NCI-H82 treated with DMSO at 0.1 percent for 48 hours (cell line): ENCODE measurements at regions not wholly inside any gene's neighbourhood (a gene's known extent, or its start where the extent isn't known, plus 50 kb on each side); places are given as distances from the start of the nearest gene placed in this dataset.
"Not testable (repeated sequence)": the region's sequence is repeated elsewhere in the genome, so short reads cannot be mapped to it uniquely, and the experiment has no call there.

ENCODE experiments used
- DNase-seq: peaks from one replicate; lab custom pipeline; 2025; ENCODE audit not compliant: unreplicated experiment; lab: John Stamatoyannopoulos, UW

DNA sequence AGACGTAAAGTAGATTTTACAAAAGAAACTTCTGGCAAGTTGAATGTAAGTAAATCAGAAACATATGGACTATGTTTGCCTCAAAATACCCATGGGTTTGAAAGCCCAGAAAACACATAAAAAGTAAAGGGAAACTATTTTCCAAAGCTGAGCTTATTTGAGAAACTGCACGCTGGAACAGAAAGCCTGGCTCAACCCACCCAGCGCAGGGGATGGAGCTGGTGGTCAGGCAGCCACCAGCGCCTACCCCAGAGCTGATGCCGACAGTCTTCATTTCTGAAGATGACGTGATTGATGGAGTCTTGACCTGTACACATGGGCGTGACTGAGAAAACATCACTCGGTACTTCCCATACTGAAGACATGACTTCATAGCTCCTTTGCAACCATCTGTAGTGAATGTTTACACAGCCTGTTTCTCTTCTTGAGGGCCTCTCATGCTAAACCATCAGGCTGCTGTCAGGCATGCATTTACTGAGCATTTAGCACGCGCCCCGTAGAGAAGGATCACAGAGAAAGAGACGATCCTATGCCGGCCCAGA lies 232.6 kb upstream of the AUTS2 start:
- no peak for DNase-seq

DNA sequence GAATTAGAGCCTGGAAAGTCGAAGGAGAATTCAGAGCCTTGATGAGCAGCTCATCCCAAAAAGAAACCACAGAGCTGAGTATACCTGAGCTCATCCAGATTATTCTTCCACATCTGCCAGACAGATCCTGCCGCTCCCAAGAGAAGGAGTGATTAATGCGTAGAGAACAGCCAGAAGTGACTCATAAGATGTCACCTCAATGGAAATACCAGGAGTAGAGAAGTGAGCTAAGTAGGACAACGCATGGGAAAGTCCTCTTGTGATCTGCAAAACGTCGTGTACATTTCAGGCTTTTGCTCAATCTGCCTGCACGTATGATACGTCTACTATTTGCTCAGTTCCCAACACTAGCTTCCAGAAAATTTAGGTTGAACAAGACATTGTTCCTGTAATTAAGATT lies 230.5 kb upstream of the AUTS2 start:
- DNase-seq, result no peak

DNA sequence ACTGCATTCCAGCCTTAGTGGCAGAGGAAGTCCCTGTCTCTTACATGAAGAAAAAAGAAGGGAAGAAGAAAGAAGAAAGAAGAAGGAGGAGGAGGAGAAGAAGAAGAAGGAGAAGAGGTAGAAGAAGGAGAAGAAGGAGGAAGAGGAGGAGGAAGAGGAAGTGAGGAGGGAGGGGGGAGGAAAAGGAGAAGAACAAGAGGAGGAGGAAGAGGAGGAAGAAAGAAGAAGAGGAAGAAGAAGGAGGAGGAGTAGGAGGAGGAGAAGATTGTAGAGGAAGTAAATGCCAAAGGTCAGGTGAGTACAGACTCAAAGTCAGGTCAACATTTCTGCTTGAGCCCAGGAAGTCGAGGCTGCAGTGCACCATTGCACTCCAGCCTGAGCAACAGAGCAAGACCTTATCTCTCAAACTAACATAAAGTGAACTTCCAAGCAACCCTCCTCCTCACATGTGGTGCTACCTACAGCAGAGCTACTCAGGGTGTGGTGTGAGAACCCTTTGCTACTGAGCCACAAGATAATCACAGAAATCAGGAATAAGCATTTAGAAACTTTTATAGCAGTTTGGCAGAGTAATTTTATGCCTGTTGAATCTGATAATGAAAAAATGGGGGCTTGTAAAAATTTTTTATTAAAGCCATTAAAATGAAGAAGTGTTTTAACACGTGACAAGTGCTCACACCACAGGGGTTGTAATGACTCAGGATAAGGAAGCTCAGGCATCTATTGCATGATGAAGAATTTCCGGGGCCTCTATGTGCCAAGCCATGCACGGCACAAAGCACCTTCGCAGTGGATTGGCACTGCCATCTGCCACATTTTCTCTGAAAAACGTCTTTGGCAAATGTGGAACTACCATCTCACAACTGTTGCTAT lies 224.9 kb upstream of the AUTS2 start:
- DNase-seq, result no peak

DNA sequence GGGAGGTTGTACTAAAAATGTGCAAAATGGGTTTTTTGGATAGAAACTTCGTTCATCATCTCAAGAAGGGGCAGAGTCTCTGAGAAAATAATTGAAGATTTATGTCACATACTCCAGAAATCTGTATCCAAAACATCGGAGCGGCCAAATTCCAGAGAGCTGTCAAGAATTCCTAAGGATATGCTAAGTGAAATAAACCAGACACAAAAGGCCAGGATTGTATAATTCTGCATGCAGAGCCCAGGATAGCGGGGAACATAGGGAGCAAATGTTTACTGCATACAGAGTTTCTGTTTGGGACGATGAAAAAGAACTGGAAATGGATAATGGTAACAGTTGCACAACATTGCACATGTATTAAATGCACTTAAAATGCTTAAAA lies 224.2 kb upstream of the AUTS2 start:
- DNase-seq, result no peak

GRCh38 chr7:69377191-69377590 lies 221.1 kb upstream of the AUTS2 start:
- DNase-seq, result no peak

DNA sequence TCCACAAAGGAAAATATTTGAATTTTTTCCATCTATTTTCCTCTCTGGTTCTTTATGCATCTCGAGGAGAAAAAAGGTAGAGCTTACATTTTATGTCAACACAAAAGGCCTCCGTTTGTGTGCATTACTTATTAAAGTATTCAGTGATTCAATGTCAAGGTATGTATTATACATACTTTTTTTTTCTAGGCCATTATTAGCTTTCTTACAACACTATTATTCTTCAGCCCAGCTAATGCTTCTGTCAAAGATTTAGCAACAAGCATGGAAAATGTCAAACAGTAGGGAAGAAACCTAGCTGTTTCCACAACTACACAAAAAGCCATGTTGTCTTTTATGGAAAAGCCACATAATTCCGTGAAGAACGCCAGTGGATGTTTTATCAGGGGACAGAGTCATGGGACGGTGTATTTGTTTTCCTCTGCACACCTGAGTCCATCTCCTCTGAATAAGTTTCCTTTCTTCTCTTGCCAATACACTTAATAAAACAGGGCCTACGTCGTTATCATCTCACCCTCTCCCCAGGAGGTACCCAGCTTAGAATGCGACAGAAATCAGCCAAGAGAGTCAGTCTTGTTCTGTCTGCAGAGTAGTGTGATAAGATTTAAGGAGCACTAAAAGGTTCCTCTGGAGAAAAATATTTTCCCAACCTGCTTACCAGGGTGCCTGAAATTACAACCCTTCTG lies 209.7 kb upstream of the AUTS2 start:
- DNase-seq, result no peak

GRCh38 chr7:69389216-69389615 lies 209.1 kb upstream of the AUTS2 start:
- no peak for DNase-seq

GRCh38 chr7:69393912-69394311 lies 204.4 kb upstream of the AUTS2 start:
- not testable (repeated sequence) for DNase-seq

GRCh38 chr7:69395061-69395714 lies 203.1 kb upstream of the AUTS2 start:
- no peak for DNase-seq

DNA sequence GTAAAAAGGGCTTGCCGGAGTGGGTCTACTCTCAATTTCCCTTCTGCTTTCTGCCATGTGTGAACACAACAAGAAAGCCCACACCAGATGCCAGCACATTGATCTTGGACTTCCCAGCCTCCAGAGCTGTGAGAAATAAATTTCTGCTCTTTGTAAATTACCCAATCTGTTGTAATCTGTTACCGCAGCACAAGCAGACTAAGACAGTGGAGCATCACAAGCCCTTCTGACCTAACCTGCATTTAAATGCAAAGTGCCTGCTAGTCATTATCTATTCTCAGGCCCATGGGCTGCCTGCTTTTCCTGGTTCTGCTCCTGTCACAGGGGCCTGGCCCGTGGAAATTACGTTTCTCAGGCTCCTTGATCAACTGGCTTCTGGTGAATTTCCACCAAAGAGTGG lies 199.3 kb upstream of the AUTS2 start:
- no peak for DNase-seq

DNA sequence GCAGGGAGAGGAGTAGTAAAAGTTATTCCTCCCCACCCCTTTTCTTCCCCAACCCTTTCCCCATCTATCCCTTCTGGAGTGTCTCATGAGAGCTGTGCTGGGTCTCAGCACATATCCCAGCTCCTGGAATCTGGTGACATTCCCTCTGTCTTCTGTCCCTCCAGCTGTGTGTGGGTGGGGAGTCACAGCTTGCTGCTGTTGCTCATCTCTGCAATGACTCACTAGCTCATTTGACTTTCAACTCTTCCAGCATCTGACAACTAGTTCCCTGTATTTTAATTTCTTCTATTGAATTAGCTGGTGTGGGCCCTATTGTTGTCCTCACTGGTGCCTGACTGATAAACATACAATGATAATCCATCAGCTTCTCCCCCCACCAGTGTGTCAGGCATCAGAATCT lies 198.9 kb upstream of the AUTS2 start:
- DNase-seq, result no peak

DNA sequence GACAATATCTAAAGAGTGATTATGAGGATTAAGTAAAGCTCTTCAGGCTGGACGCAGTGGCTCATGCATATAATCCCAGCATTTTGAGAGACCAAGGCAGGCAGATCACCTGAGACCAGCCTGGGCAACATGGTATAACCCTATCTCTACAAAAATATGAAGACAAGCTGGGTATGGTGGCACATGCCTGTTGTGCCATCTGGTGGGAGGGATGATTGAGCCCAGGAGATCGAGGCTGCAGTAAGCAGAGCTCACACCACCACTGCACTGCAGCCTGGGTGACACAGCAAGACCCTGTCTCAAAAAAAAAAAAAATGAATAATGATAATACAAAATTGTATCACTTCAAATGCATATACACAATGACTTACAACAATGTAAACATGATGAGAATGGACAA lies 195.6 kb upstream of the AUTS2 start:
- no peak for DNase-seq

DNA sequence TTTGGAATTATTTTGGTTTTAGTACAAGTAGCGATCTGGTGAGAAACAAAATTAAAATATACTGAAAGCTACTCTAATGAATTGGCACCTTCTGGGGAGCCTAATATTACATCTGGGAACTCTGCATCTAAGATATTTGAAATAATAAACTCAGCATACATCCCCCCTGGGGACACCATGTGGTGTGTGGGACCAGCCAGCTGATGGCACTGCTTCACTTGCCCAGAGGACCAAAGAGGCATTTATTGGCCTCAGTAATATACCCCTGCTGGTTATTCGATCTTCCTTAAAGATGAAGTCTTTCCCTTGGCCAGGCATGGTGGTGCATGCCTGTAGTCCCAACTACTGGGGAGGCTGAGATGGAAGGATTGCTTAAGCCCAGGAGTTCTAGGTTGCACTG lies 195.1 kb upstream of the AUTS2 start:
- DNase-seq, result peak; percentile 29

DNA sequence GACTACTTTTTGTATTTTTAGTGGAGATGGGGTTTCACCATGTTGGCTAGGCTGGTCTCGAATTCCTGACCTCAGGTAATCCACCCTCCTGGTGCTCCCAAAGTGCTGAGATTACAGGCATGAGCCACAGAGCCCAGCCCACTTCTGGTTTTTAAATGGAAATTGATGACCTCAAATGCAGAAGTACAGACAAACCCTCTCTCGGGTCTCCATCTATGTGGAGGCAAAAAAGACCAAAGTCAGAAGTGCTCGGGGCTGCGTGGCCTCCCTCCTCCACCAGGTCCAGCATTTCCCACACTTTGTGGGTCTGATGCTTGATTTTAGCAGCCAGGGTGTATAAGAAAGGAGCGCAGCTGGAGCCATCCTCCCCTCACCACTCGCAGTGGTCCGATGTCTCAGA lies 187.3 kb upstream of the AUTS2 start:
- DNase-seq, result no peak

GRCh38 chr7:69411466-69411865 lies 186.8 kb upstream of the AUTS2 start:
- DNase-seq, result no peak

- DNase-seq, result no peak
Measured at GRCh38 chr7:69412331-69413146, 185.7 kb upstream of the AUTS2 start.

DNA sequence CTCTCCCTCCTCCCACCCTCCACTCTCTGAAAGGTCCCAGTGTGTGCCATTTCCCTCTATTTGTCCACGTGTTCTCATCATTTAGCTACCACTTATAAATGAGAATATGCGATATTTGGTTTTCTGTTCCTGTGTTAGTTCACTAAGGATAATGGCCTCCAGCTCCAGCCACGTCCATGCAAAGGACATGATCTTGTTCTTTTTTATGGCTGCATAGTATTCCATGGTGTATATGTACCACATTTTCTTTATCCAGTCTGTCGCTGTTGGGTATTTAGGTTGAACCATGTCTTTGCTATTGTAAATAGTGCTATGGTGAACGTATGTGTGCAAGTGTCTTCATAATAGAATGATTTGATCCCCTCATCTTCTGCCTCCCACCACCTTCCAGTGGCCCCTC lies 183.7 kb upstream of the AUTS2 start:
- DNase-seq, result no peak

DNA sequence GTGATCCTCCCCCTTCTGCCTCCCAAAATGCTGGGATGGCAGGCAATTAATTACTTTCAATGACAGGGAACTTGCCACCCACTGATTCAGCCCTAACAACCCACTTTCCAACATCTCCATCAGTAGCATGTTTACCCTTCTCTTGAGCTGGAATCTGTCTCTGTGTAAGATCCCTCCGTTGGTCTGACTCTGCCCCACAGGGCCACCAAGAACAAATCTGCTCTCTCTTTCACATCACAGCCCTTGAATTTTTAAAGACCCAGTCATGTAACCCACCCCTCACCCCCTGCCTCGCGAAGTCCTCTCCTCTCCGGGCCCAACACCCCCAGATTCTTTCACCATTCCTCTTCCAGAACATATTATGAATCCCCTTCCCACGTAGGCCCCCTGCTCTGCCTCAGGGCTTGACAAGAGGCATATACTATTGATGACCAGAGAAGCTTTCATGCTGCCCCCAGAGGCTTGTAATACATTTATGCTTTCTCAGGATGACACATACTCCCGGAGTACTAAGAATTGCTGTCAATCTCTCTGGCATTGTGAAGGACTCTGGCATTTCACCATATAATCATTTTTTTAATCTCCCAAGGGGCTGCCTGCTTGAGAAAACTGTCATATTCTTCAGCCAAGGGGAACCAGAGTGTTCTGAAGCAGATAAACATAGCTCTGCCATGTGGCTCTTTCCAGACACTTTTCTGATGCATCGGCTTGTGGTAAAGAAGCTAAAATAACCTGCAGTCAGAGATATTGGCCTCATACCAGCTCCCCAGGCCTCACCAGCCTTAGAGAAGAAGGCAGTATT lies 179.2 kb upstream of the AUTS2 start:
- no peak for DNase-seq

DNA sequence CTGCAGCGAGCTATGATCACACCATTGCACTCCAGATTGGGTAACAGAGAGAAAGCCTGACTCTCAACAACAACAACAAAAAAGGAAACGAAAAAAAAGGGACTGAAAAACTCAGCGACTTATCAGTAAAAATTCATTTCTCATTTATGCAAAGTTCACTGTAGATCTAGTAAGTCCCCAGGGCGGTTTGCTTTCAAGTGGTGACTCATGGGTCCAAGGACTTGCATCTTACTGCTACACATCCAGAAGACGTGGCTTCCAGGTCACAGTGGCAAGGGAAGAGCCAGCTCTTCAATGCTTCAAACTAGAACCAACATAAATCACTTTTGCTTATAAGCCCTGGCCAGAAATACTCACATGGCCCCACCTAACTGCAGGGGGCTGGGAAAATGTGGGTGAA lies 178.3 kb upstream of the AUTS2 start:
- no peak for DNase-seq

- peak; percentile 35 for DNase-seq
Measured at GRCh38 chr7:69422574-69422985, 175.7 kb upstream of the AUTS2 start.
